GM20000 (cell line): ENCODE measurements at regions not wholly inside any gene's neighbourhood (a gene's known extent, or its start where the extent isn't known, plus 50 kb on each side); places are given as distances from the start of the nearest gene placed in this dataset.
"Not testable (repeated sequence)": the region's sequence is repeated elsewhere in the genome, so short reads cannot be mapped to it uniquely, and the experiment has no call there.

Experiments used
- DNase-seq: peaks from one replicate; pipeline ENCODE4 v3.0.0; 2012; ENCODE audit warnings: low spot score
- CTCF ChIP-seq: IDR thresholded peaks from 2 replicates; pipeline ENCODE4 v1.5.1; 2012; ENCODE audit warnings: mild to moderate bottlenecking, control low read depth; ENCODE audit errors: extremely low read depth, missing control alignments

- no peak for DNase-seq
- TF ChIP-seq CTCF = no peak
These were observed 367.7 kb upstream of the PPP2R3A start for GRCh38 chr3:135597855-135598254.

GRCh38 chr3:135598597-135598996 is 366.9 kb upstream of the PPP2R3A start:
- no peak for TF ChIP-seq CTCF
- no peak for DNase-seq

GRCh38 chr3:135604512-135604911 is 361.0 kb upstream of the PPP2R3A start:
- DNase-seq = not testable (repeated sequence)

- TF ChIP-seq CTCF = no peak
- no peak for DNase-seq
These were observed 347.4 kb upstream of the PPP2R3A start for GRCh38 chr3:135618123-135618522.

- no peak for TF ChIP-seq CTCF
- DNase-seq = no peak
These were observed 344.2 kb upstream of the PPP2R3A start for GRCh38 chr3:135621184-135621920.

GRCh38 chr3:135622215-135622614 is 343.3 kb upstream of the PPP2R3A start:
- DNase-seq = no peak
- TF ChIP-seq CTCF = no peak

- no peak for DNase-seq
- no peak for TF ChIP-seq CTCF
These were observed 342.9 kb upstream of the PPP2R3A start for GRCh38 chr3:135622656-135623055.

- TF ChIP-seq CTCF = no peak
- no peak for DNase-seq
These were observed 342.0 kb upstream of the PPP2R3A start for GRCh38 chr3:135623558-135623957.
